ENCODE measurements at regions not wholly inside any gene's neighbourhood (a gene's known extent, or its start where the extent isn't known, plus 50 kb on each side); places are given as distances from the start of the nearest gene placed in this dataset.

- Histone ChIP-seq H3K27ac (ENCODE audit: extremely low read depth, low read depth, low read length) (no peak overlapping the region), H3K36me3 (ENCODE audit: control insufficient read depth in 2 of 2, insufficient read depth in 1 of 2, low read length in 2 of 2) (no peaks in the 10 kb centered on the region), H3K9me3 (ENCODE audit: control insufficient read depth, insufficient read depth, low read depth, low read length) (no peaks in the 10 kb centered on the region), H3K4me1 (ENCODE audit: control insufficient read depth, insufficient read depth, low read length) (no peaks in the 10 kb centered on the region), H3K4me3 (ENCODE audit: low read depth, low read length) (no peak overlapping the region)
- POLR2A ChIA-PET, result no interaction called here
- no peak for TF ChIP-seq ZNF148 (tag by site-specific recombination; IDR thresholded peaks at IDR 0.05; ENCODE audit: borderline replicate concordance)
- TF ChIP-seq ZSCAN4 (tag by site-specific recombination; IDR thresholded peaks at IDR 0.05), result no peak
- TF ChIP-seq ZNF398 (tag by site-specific recombination; IDR thresholded peaks at IDR 0.05), result no peak
- no peak for TF ChIP-seq ZNF677 (tag by site-specific recombination; IDR thresholded peaks at IDR 0.05)
- TF ChIP-seq ZBTB26 (tag by site-specific recombination; optimal IDR thresholded peaks at IDR 0.05), result no peak
- TF ChIP-seq ZIC2 (tag by site-specific recombination; IDR thresholded peaks at IDR 0.05), result no peak
- no peak for TF ChIP-seq ZNF26 (tag by site-specific recombination; IDR thresholded peaks at IDR 0.05)
- no peak for TF ChIP-seq PRDM6 (tag by site-specific recombination; IDR thresholded peaks at IDR 0.05)
- no peak for TF ChIP-seq YY2 (tag by site-specific recombination; IDR thresholded peaks at IDR 0.05)
- CTCF ChIA-PET, result no interaction called here
These were observed 215.4 kb upstream of the CTNND2 start for GRCh38 chr5:12119657-12120056.

GRCh38 chr5:12114075-12114474 lies 209.8 kb upstream of the CTNND2 start:
- Histone ChIP-seq H3K4me1 (ENCODE audit: control insufficient read depth, insufficient read depth, low read length) (no peaks in the 10 kb centered on the region), H3K36me3 (ENCODE audit: control insufficient read depth in 2 of 2, insufficient read depth in 1 of 2, low read length in 2 of 2) (no peaks in the 10 kb centered on the region), H3K9me3 (ENCODE audit: control insufficient read depth, insufficient read depth, low read depth, low read length) (no peaks in the 10 kb centered on the region), H3K27ac (ENCODE audit: extremely low read depth, low read depth, low read length) (no peak overlapping the region), H3K4me3 (ENCODE audit: low read depth, low read length) (no peak overlapping the region)
- ChIA-PET CTCF (interaction anchor here (0.7 kb wide), 1 partner anchor 124 kb away, joined by 3 read pairs; no protein-coding TSS in a partner anchor), POLR2A (no interaction called here)
- TF ChIP-seq ZBTB49 (tag by site-specific recombination; IDR thresholded peaks at IDR 0.05; ENCODE audit: low read depth), result no peak
- TF ChIP-seq ZNF518A (tag by site-specific recombination; conservative IDR thresholded peaks at IDR 0.05; ENCODE audit: low read depth), result no peak
- TF ChIP-seq ZNF169 (tag by site-specific recombination; IDR thresholded peaks at IDR 0.05), result no peak
- TF ChIP-seq ZNF10 (tag by site-specific recombination; IDR thresholded peaks at IDR 0.05), result no peak
- TF ChIP-seq ZNF449 (tag by site-specific recombination; IDR thresholded peaks at IDR 0.05), result no peak
